ENCODE measurements at regions not wholly inside any gene's neighbourhood (a gene's known extent, or its start where the extent isn't known, plus 50 kb on each side); places are given as distances from the start of the nearest gene placed in this dataset.
"Not testable (repeated sequence)": the region's sequence is repeated elsewhere in the genome, so short reads cannot be mapped to it uniquely, and the experiment has no call there.

DNA sequence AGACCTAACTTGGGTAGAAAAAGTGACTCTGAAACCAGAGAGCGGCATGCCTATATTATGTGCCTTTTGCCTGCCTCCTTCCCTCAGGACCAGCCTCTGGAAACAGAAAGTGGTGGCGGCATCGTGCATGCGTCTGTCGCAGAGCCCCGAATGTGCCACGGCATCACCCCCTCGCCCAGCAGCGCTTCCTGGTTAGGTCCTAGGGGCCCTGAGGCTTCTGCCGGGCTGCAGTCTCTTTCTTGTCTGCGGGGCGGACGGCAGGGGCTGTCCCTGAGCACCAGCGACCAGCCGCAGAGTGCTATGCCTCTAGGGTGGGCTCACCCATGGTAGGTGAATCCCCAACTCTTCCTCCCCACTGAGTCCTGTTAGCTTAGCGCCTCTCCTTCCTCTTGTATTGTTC is 68.7 kb downstream of the VSIG4 start:
- no peak for TF ChIP-seq ZNF274 (IDR thresholded peaks at IDR 0.05; ENCODE audit: low read depth, low read length)

DNA sequence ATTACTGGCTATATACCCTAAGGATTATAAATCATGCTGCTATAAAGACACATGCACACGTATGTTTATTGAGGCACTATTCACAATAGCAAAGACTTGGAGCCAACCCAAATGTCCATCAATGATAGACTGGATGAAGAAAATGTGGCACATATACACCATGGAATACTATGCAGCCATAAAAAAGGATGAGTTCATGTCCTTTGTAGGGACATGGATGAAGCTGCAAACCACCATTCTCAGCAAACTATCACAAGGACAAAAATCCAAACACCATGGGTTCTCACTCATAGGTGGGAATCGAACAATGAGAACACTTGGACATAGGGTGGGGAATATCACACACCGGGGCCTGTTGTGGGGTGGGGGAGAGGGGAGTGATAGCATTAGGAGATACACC is 72.7 kb downstream of the VSIG4 start:
- H3K4me3 ChIP-seq (ENCODE audit: low read length) = not testable (repeated sequence)

More for the DNA sequence above, 68.7 kb downstream of the VSIG4 start:
- no peak overlapping the region for H3K4me3 ChIP-seq (ENCODE audit: low read length)

DNA sequence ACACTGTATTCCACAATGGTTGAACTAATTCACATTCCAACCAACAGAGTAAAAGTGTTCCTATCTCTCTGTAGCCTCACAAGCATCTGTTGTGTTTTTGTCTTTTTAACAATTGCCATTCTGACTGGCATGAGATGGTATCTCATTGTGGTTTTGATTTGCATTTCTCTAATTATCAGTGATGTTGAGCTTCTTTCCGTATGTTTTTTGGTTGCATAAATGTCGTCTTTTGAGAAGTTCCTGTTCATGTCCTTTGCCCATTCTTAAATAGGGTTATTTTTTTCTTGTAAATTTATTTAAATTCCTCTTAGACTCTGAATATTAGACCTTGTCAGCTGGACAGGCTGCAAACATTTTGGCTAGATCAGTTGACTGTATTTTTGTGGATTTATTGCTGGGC is 78.2 kb downstream of the VSIG4 start:
- no peak for TF ChIP-seq ZNF274 (IDR thresholded peaks at IDR 0.05; ENCODE audit: low read depth, low read length)
- no peak overlapping the region for H3K4me3 ChIP-seq (ENCODE audit: low read length)

- no peak for TF ChIP-seq ZNF274 (IDR thresholded peaks at IDR 0.05; ENCODE audit: low read depth, low read length)
- no peak overlapping the region for H3K4me3 ChIP-seq (ENCODE audit: low read length)
Measured at GRCh38 chrX:65948103-65948502, 91.8 kb downstream of the VSIG4 start.

GRCh38 chrX:65941775-65942174 is 98.1 kb downstream of the VSIG4 start:
- H3K4me3 ChIP-seq (ENCODE audit: low read length) = no peak overlapping the region
- TF ChIP-seq ZNF274 (IDR thresholded peaks at IDR 0.05; ENCODE audit: low read depth, low read length) = no peak

DNA sequence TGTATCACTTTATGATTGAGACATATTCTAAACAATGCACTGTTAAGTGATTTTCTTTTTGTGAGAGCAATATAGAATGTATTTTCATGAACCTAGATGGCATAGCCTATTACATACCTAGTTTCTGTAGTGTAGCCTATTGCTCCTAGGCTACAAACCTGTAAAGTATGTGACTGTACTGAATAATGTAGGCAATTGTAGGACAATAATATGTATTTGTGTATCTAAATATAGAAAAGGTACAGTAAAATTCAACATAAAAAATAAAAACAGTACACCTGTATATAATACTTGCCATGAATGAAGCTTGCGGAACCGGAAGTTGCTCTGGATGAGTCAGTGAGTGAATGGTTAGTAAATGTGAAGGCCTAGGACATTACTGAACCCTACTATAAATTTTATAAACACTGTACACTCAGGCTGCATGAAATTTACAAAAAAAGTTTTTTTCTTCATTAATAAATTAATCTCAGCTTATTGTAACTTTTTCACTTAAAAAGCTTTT is 106.7 kb downstream of the VSIG4 start:
- H3K4me3 ChIP-seq (ENCODE audit: low read length) = no peak overlapping the region
- no peak for TF ChIP-seq ZNF274 (IDR thresholded peaks at IDR 0.05; ENCODE audit: low read depth, low read length)

DNA sequence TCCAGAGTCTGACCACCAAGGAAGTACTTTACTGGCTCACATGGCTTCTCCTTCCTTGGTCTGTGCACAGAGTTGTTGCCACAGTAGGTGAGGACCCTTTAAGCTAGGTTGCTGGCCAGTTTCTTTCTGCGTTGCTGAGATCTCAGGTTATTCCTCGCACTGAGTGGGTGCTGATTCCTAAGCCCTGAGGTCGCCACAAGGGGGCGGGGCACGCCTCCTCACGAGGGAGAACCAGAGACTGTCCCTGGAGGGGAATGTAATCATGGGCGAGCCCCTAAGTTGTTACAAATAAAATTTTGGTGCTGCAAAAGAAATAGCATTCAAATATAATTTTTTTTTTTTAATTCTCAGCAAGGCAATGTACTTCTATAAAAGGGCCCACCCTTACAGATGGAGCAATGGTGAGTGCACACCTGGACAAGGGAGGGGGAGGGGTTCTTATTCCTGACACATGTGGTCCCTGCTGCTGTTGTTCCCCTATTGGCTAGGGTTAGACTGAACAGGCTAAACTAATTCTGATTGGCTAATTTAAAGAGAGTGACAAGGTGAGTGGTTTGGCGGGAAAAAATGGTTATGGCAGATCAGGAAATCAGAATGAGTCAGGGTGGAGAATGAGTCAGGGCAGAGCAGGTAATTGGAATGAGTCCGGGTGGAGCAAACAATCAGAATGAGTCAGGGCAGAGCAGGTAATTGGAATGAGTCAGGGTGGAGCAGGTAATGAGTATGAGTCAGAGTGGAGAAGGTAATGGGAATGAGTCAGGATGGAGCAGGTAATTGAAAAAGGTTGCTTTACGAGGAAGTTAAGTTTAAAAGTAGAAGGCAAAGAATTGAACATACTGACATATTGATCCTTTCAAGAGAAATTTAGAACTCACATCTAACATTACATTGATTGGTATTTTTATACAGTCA is 107.5 kb downstream of the VSIG4 start:
- TF ChIP-seq ZNF274 (IDR thresholded peaks at IDR 0.05; ENCODE audit: low read depth, low read length) = no peak
- no peak overlapping the region for H3K4me3 ChIP-seq (ENCODE audit: low read length)

DNA sequence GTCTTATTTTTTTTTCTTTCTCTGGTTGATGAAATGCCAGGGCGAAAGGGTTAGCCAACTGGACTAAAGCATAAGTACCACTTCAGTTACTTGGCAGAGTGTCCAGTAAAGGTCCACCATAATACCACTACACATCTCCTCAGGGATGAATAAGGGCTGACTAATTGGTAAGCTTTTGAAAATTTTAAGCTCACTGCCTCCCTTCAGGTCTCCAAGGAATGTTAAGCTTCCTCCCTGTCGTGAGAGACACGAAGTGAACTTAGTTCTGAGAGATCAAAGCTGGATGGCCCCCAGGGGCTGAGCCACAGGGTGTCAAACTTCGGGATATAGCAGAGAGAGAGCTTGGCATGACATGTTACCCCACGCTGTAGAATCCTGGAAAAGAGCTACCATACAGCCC is 111.4 kb downstream of the VSIG4 start:
- H3K4me3 ChIP-seq (ENCODE audit: low read length) = no peak overlapping the region
- no peak for TF ChIP-seq ZNF274 (IDR thresholded peaks at IDR 0.05; ENCODE audit: low read depth, low read length)

DNA sequence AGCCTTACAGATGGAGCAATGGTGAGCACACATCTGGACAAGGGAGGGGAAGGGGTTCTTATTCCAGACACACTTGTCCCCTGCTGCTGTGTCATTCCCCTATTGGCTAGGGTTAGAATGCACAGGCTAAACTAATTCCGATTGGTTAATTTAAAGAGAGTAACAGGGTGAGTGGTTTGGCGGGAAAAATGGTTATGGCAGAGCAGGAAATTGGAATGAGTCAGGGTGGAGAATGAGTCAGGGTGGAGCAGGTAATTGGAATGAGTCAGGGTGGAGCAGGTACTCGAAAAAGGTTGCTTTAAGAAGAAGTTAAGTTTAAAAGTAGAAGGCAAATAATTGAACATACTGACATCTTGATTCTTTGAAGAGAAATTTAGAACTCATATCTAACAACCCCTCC is 112.5 kb downstream of the VSIG4 start:
- not testable (repeated sequence) for H3K4me3 ChIP-seq (ENCODE audit: low read length)

GRCh38 chrX:65926095-65927019 is 113.5 kb downstream of the VSIG4 start:
- peak overlapping the region; percentile 18; the same call in 1 of the 2 replicates for H3K4me3 ChIP-seq (ENCODE audit: low read length)
- TF ChIP-seq ZNF274 (IDR thresholded peaks at IDR 0.05; ENCODE audit: low read depth, low read length) = no peak

GRCh38 chrX:65925592-65925991 is 114.3 kb downstream of the VSIG4 start:
- no peak for TF ChIP-seq ZNF274 (IDR thresholded peaks at IDR 0.05; ENCODE audit: low read depth, low read length)
- no peak overlapping the region; the same call in 1 of the 2 replicates for H3K4me3 ChIP-seq (ENCODE audit: low read length)

- no peak overlapping the region for H3K4me3 ChIP-seq (ENCODE audit: low read length)
Measured at GRCh38 chrX:65925005-65925404, 114.9 kb downstream of the VSIG4 start.

GRCh38 chrX:65921363-65921762 is 118.5 kb downstream of the VSIG4 start:
- H3K4me3 ChIP-seq (ENCODE audit: low read length) = no peak overlapping the region
- no peak for TF ChIP-seq ZNF274 (IDR thresholded peaks at IDR 0.05; ENCODE audit: low read depth, low read length)

More at GRCh38 chrX:65925005-65925404, 114.9 kb downstream of the VSIG4 start:
- no peak for TF ChIP-seq ZNF274 (IDR thresholded peaks at IDR 0.05; ENCODE audit: low read depth, low read length)

DNA sequence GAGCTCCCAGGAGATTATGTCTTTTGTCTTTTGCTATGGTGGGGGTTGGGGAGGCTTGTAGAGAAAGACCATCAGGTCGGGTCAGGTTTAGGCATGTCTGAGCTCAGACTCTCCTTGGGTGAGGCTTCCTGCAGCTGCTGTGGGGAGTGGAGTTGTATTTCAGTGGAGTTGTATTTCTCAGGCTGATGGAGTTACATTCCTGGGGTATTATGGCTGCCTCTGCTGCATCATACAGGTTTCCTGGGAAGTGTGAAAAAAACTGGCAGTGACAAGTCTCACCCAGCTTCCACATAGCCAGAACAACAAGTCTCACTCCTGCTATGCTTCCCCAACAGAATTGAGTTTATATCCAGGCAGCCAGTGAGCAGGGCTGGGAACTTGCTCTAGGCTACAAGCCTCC is 119.3 kb downstream of the VSIG4 start:
- TF ChIP-seq ZNF274 (IDR thresholded peaks at IDR 0.05; ENCODE audit: low read depth, low read length) = no peak
- H3K4me3 ChIP-seq (ENCODE audit: low read length) = no peak overlapping the region

Measured in GM08714 (cell line).